Calu3 (cell line): ENCODE measurements at regions not wholly inside any gene's neighbourhood (a gene's known extent, or its start where the extent isn't known, plus 50 kb on each side); places are given as distances from the start of the nearest gene placed in this dataset.

Experiments
- BruUV-seq: library from RNA; stranded (reverse); fragments of 400-500 nt; replicated peaks from 2 replicates; lab custom pipeline; 2021; lab: Mats Ljungman, UMichigan
- CTCF ChIA-PET: fragments of 300-600 bp; sonication (Branson Sonifier 250); formaldehyde crosslinking; loops from one replicate; lab custom pipeline; 2022; ENCODE audit warnings: antibody characterized with exemption; lab: Charles Lee
- DNase-seq: peaks from one replicate; pipeline ENCODE4 v3.0.0; 2022
- H3K27ac Mint-ChIP-seq: one replicate; pipeline ENCODE4 v1.8.0; 2022; ENCODE audit warnings: mixed read lengths; ENCODE audit not compliant: unreplicated experiment
- H3K27me3 Mint-ChIP-seq: one replicate; pipeline ENCODE4 v1.8.0; 2022; ENCODE audit warnings: mixed read lengths; ENCODE audit not compliant: unreplicated experiment
- H3K36me3 Mint-ChIP-seq: one replicate; pipeline ENCODE4 v1.8.0; 2022; ENCODE audit warnings: mild to moderate bottlenecking, moderate library complexity, mixed read lengths; ENCODE audit not compliant: insufficient read depth, unreplicated experiment
- H3K4me1 Mint-ChIP-seq: one replicate; pipeline ENCODE4 v1.8.0; 2022; ENCODE audit warnings: mild to moderate bottlenecking, low read depth, mixed read lengths; ENCODE audit not compliant: unreplicated experiment
- H3K4me3 Mint-ChIP-seq: one replicate; pipeline ENCODE4 v1.8.0; 2022; ENCODE audit warnings: mild to moderate bottlenecking, low read depth, moderate library complexity, mixed read lengths; ENCODE audit not compliant: unreplicated experiment
- H3K9me3 Mint-ChIP-seq: one replicate; pipeline ENCODE4 v1.8.0; 2022; ENCODE audit warnings: low read depth, mixed read lengths; ENCODE audit not compliant: unreplicated experiment
- CTCF ChIP-seq: fragments of 200-600 bp; IDR thresholded peaks from one replicate; pipeline ENCODE4 v1.8.0; 2022; ENCODE audit warnings: antibody characterized with exemption; ENCODE audit not compliant: unreplicated experiment
- intact Hi-C: fragments of 100-400 bp; cut with micrococcal nuclease; formaldehyde crosslinking; loops from one replicate; pipeline ENCODE4 v1.10.0; 2022; ENCODE audit not compliant: unreplicated experiment

- no peaks in the 10 kb centered on the region for H3K4me1 Mint-ChIP-seq
- no peak for TF ChIP-seq CTCF
- H3K27ac Mint-ChIP-seq: no peak overlapping the region
- DNase-seq: peak; percentile 8
- H3K4me3 Mint-ChIP-seq: no peak overlapping the region
- intact Hi-C loops: no loop called here
- no TSS peak for BruUV-seq
- CTCF ChIA-PET: no interaction called here
- H3K36me3 Mint-ChIP-seq: no peaks in the 10 kb centered on the region
- H3K27me3 Mint-ChIP-seq: no peaks in the 10 kb centered on the region
- peaks cover 14% of the 10 kb centered on the region for H3K9me3 Mint-ChIP-seq
These were observed 400.3 kb upstream of the ADARB2 start for GRCh38 chr10:2137549-2138174.

GRCh38 chr10:2130705-2131305 is 393.5 kb upstream of the ADARB2 start:
- CTCF ChIA-PET: no interaction called here
- intact Hi-C loops: no loop called here
- H3K27ac Mint-ChIP-seq: no peak overlapping the region
- H3K36me3 Mint-ChIP-seq: no peaks in the 10 kb centered on the region
- H3K27me3 Mint-ChIP-seq: no peaks in the 10 kb centered on the region
- H3K9me3 Mint-ChIP-seq: peaks cover 15% of the 10 kb centered on the region
- H3K4me3 Mint-ChIP-seq: no peak overlapping the region
- no TSS peak for BruUV-seq
- no peaks in the 10 kb centered on the region for H3K4me1 Mint-ChIP-seq
- no peak for DNase-seq
- TF ChIP-seq CTCF: no peak

GRCh38 chr10:2128991-2129390 is 391.7 kb upstream of the ADARB2 start:
- DNase-seq: no peak
- no peaks in the 10 kb centered on the region for H3K27me3 Mint-ChIP-seq
- no peak for TF ChIP-seq CTCF
- no peak overlapping the region for H3K27ac Mint-ChIP-seq
- CTCF ChIA-PET: no interaction called here
- H3K9me3 Mint-ChIP-seq: peaks cover 15% of the 10 kb centered on the region
- no peak overlapping the region for H3K4me3 Mint-ChIP-seq
- no TSS peak for BruUV-seq
- H3K36me3 Mint-ChIP-seq: no peaks in the 10 kb centered on the region
- intact Hi-C loops: no loop called here
- H3K4me1 Mint-ChIP-seq: no peaks in the 10 kb centered on the region

GRCh38 chr10:2124135-2124534 is 386.8 kb upstream of the ADARB2 start:
- DNase-seq: no peak
- Mint-ChIP-seq H3K27ac (no peak overlapping the region), H3K4me1 (no peaks in the 10 kb centered on the region), H3K36me3 (no peaks in the 10 kb centered on the region), H3K9me3 (peaks cover 15% of the 10 kb centered on the region), H3K27me3 (no peaks in the 10 kb centered on the region), H3K4me3 (no peak overlapping the region)
- CTCF ChIA-PET: no interaction called here
- no peak for TF ChIP-seq CTCF
- intact Hi-C loops: no loop called here
- no TSS peak for BruUV-seq
